Caco-2 (cell line): ENCODE measurements at regions not wholly inside any gene's neighbourhood (a gene's known extent, or its start where the extent isn't known, plus 50 kb on each side); places are given as distances from the start of the nearest gene placed in this dataset.

ENCODE experiments used
- BruUV-seq: library from RNA; stranded (reverse); fragments of 400-500 nt; replicated peaks from 2 replicates; lab custom pipeline; 2021; lab: Mats Ljungman, UMichigan
- CTCF ChIA-PET: fragments of 300-600 bp; sonication (Branson Sonifier 250); formaldehyde crosslinking; loops from one replicate; lab custom pipeline; 2022; ENCODE audit warnings: antibody characterized with exemption; lab: Charles Lee
- POLR2A ChIA-PET: fragments of 300-600 bp; sonication (Branson Sonifier 250); formaldehyde crosslinking; loops from one replicate; lab custom pipeline; 2022; ENCODE audit warnings: antibody characterized with exemption; lab: Charles Lee
- DNase-seq, 2 experiments: peaks; one replicate each; pipeline versions ENCODE4 v3.0.0 to v3.0.0-alpha.2; 2020 to 2022
- H3K27me3 ChIP-seq: replicated peaks from 2 replicates; pipeline ENCODE4 v1.6.0; 2011; ENCODE audit warnings: low read length; ENCODE audit not compliant: control insufficient read depth, insufficient read depth
- H3K36me3 ChIP-seq: 2 replicates; pipeline ENCODE4 v1.5.1; 2011; ENCODE audit warnings: low read length; ENCODE audit not compliant: control insufficient read depth, insufficient read depth
- H3K4me1 ChIP-seq: fragments of 250-450 bp; sonication (Bioruptor Pico); 2 replicates; pipeline ENCODE4 v1.5.1; 2020; ENCODE audit warnings: mild to moderate bottlenecking
- H3K4me3 ChIP-seq: 2 replicates; pipeline ENCODE4 v1.5.1; 2011; ENCODE audit warnings: low read depth, mild to moderate bottlenecking, control low read depth, low read length
- H3K9me3 ChIP-seq: fragments of 250-450 bp; sonication (Bioruptor Pico); 2 replicates; pipeline ENCODE4 v1.5.1; 2020; ENCODE audit warnings: mild to moderate bottlenecking, moderate library complexity
- H3K27ac Mint-ChIP-seq: one replicate; pipeline ENCODE4 v1.8.0; 2022; ENCODE audit warnings: mixed read lengths; ENCODE audit not compliant: unreplicated experiment
- H3K27me3 Mint-ChIP-seq: one replicate; pipeline ENCODE4 v1.8.0; 2022; ENCODE audit warnings: mixed read lengths; ENCODE audit not compliant: insufficient read depth, unreplicated experiment
- H3K36me3 Mint-ChIP-seq: one replicate; pipeline ENCODE4 v1.8.0; 2022; ENCODE audit warnings: mild to moderate bottlenecking, mixed read lengths; ENCODE audit not compliant: insufficient read depth, unreplicated experiment
- H3K4me1 Mint-ChIP-seq: one replicate; pipeline ENCODE4 v1.8.0; 2022; ENCODE audit warnings: low read depth, mixed read lengths; ENCODE audit not compliant: unreplicated experiment
- H3K4me3 Mint-ChIP-seq: one replicate; pipeline ENCODE4 v1.8.0; 2022; ENCODE audit warnings: mild to moderate bottlenecking, moderate library complexity, mixed read lengths; ENCODE audit not compliant: unreplicated experiment
- H3K9me3 Mint-ChIP-seq: one replicate; pipeline ENCODE4 v1.8.0; 2022; ENCODE audit warnings: mixed read lengths; ENCODE audit not compliant: unreplicated experiment
- intact Hi-C: fragments of 100-400 bp; cut with micrococcal nuclease; formaldehyde crosslinking; loops from one replicate; pipeline ENCODE4 v1.10.0; 2022; ENCODE audit not compliant: unreplicated experiment
- TF ChIP-seq, protein P1 (sequence below), 2 experiments: fragments of 200-600 bp in 1 of 2; IDR thresholded peaks; 1 replicate in 1 of 2; 2 replicates in 1 of 2; pipeline versions ENCODE4 v1.5.1 to v1.8.0; 2011 to 2022; ENCODE audit warnings: antibody characterized with exemption in 1 of 2, control low read depth in 1 of 2, inconsistent platforms in 1 of 2, low read depth in 1 of 2, low read length in 1 of 2, mild to moderate bottlenecking in 1 of 2, moderate library complexity in 1 of 2; ENCODE audit not compliant: insufficient read depth in 1 of 2, severe bottlenecking in 1 of 2, unreplicated experiment in 1 of 2

DNA sequence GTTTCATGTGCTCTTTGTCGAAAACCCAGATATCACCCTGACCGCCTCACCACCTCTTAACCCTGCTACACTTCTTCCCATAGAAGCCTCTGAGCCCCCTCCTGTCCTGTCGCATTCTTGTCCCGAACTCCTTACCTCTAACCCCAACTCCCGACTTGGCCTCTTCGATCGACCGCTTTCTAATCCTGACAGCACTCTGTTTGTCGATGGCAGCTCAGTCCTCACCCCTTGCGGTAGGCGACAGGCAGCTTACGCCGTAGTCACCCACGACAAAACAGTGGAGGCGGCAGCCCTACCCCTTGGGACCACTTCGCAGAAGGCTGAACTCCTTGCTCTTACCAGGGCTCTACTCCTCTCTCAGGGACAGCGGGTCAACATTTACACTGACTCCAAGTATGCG lies 961.7 kb downstream of the RPA4 start:
- H3K4me3 Mint-ChIP-seq = no peak overlapping the region
- no peaks in the 10 kb centered on the region for H3K36me3 ChIP-seq
- intact Hi-C loops = no loop called here
- H3K27ac Mint-ChIP-seq = no peak overlapping the region
- POLR2A ChIA-PET = no interaction called here
- H3K27me3 Mint-ChIP-seq = no peaks in the 10 kb centered on the region
- CTCF ChIA-PET = no interaction called here
- no peaks in the 10 kb centered on the region for H3K4me1 Mint-ChIP-seq
- no peaks in the 10 kb centered on the region for H3K36me3 Mint-ChIP-seq
- TF ChIP-seq, protein P1, sequence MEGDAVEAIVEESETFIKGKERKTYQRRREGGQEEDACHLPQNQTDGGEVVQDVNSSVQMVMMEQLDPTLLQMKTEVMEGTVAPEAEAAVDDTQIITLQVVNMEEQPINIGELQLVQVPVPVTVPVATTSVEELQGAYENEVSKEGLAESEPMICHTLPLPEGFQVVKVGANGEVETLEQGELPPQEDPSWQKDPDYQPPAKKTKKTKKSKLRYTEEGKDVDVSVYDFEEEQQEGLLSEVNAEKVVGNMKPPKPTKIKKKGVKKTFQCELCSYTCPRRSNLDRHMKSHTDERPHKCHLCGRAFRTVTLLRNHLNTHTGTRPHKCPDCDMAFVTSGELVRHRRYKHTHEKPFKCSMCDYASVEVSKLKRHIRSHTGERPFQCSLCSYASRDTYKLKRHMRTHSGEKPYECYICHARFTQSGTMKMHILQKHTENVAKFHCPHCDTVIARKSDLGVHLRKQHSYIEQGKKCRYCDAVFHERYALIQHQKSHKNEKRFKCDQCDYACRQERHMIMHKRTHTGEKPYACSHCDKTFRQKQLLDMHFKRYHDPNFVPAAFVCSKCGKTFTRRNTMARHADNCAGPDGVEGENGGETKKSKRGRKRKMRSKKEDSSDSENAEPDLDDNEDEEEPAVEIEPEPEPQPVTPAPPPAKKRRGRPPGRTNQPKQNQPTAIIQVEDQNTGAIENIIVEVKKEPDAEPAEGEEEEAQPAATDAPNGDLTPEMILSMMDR (IDR thresholded peaks at IDR 0.05; ENCODE audit: insufficient read depth in 1 of 2, low read depth in 1 of 2, low read length in 1 of 2, severe bottlenecking in 1 of 2, unreplicated experiment in 1 of 2) = no peak
- H3K4me3 ChIP-seq = no peak overlapping the region
- peaks cover 41% of the 10 kb centered on the region for H3K9me3 Mint-ChIP-seq
- H3K9me3 ChIP-seq = no peaks in the 10 kb centered on the region
- no peak for DNase-seq
- BruUV-seq = no TSS peak
- no peaks in the 10 kb centered on the region for H3K4me1 ChIP-seq
- no peaks in the 10 kb centered on the region for H3K27me3 ChIP-seq

DNA sequence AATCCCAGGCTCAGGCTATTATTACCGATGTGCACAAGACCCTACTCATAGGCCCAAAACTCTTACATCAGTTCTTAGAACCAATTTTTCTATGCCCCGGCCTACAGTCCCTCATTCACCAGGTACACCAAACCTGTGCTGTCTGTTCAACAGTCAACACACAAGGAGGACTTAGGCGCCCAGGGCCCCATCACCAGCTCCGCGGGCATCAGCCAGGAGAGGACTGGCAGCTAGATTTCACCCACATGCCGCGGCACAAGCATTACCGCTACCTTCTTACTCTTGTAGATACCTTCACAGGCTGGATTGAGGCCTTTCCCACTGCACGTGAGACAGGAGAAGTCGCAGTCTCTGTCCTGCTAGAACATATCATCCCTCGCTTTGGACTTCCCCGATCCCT lies 962.5 kb downstream of the RPA4 start:
- H3K9me3 ChIP-seq = no peaks in the 10 kb centered on the region
- no peak for DNase-seq
- Mint-ChIP-seq H3K4me1 (no peaks in the 10 kb centered on the region), H3K27me3 (no peaks in the 10 kb centered on the region), H3K36me3 (no peaks in the 10 kb centered on the region), H3K9me3 (peaks cover 41% of the 10 kb centered on the region), H3K4me3 (no peak overlapping the region), H3K27ac (no peak overlapping the region)
- H3K36me3 ChIP-seq = no peaks in the 10 kb centered on the region
- no peaks in the 10 kb centered on the region for H3K4me1 ChIP-seq
- H3K4me3 ChIP-seq = no peak overlapping the region
- no TSS peak for BruUV-seq
- TF ChIP-seq, protein P1 (IDR thresholded peaks at IDR 0.05; ENCODE audit: insufficient read depth in 1 of 2, low read depth in 1 of 2, low read length in 1 of 2, severe bottlenecking in 1 of 2, unreplicated experiment in 1 of 2) = no peak
- intact Hi-C loops = no loop called here
- ChIA-PET POLR2A (no interaction called here), CTCF (no interaction called here)
- no peaks in the 10 kb centered on the region for H3K27me3 ChIP-seq

DNA sequence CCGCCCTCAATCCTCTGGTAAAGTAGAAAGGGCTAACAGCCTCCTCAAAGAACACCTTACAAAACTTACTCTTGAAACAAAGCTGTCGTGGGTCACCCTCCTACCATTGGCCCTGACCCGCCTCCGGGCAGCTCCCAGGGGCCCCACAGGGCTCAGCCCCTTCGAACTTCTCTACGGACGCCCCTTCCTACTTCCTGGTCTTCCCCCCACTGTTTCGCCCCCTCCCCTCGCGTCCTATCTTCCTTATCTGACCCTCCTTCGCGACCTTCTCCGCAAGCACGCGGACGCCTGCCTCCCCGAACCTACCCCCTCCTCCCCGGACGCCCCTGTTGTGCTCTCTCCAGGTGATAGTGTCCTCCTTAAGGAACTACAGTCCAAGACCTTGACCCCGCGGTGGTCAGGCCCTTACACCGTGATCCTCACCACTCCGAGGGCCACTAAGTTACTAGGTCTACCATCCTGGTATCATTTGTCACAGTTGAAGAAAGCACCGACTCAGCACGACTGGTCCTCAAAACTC lies 963.1 kb downstream of the RPA4 start:
- CTCF ChIA-PET = no interaction called here
- no peak for DNase-seq
- no peaks in the 10 kb centered on the region for H3K4me1 Mint-ChIP-seq
- Histone ChIP-seq H3K4me3 (no peak overlapping the region), H3K4me1 (no peaks in the 10 kb centered on the region), H3K36me3 (no peaks in the 10 kb centered on the region), H3K27me3 (no peaks in the 10 kb centered on the region), H3K9me3 (no peaks in the 10 kb centered on the region)
- no peaks in the 10 kb centered on the region for H3K36me3 Mint-ChIP-seq
- H3K27me3 Mint-ChIP-seq = no peaks in the 10 kb centered on the region
- intact Hi-C loops = no loop called here
- no peak overlapping the region for H3K27ac Mint-ChIP-seq
- peaks cover 41% of the 10 kb centered on the region for H3K9me3 Mint-ChIP-seq
- no peak overlapping the region for H3K4me3 Mint-ChIP-seq
- POLR2A ChIA-PET = no interaction called here
- BruUV-seq = no TSS peak
- TF ChIP-seq, protein P1 (IDR thresholded peaks at IDR 0.05; ENCODE audit: insufficient read depth in 1 of 2, low read depth in 1 of 2, low read length in 1 of 2, severe bottlenecking in 1 of 2, unreplicated experiment in 1 of 2) = no peak
